SK-N-SH (cell line): ENCODE measurements at regions not wholly inside any gene's neighbourhood (a gene's known extent, or its start where the extent isn't known, plus 50 kb on each side); places are given as distances from the start of the nearest gene placed in this dataset.

Experiments used
- CTCF ChIA-PET: fragments of 300-600, 350-600 bp; formaldehyde crosslinking; extraction: SDS; loops from one replicate; lab custom pipeline; 2021; lab: Yijun Ruan, JAX
- POLR2A ChIA-PET: fragments of 350-600 bp; sonication (Branson Sonifier 250); formaldehyde crosslinking; extraction: SDS; loops from one replicate; lab custom pipeline; 2020; ENCODE audit warnings: antibody characterized with exemption, inconsistent platforms; lab: Yijun Ruan, JAX
- DNase-seq: peaks from one replicate; pipeline ENCODE4 v3.0.0; 2012
- H2AFZ ChIP-seq: fragments of 200-600 bp; sonication (generic); 2 replicates; pipeline ENCODE4 v1.8.1; 2016; ENCODE audit warnings: antibody characterized with exemption, mild to moderate bottlenecking, low read depth
- H3F3A ChIP-seq: fragments of 200-600 bp; sonication (generic); replicated peaks from 2 replicates; pipeline ENCODE3; 2016; ENCODE audit warnings: antibody characterized with exemption, mild to moderate bottlenecking; ENCODE audit not compliant: insufficient read depth
- H3K27ac ChIP-seq, 2 experiments: fragments of 200-500 bp in 1 of 2; fragments of 200-600 bp in 1 of 2; sonication (Bioruptor generic) in 1 of 2; sonication (generic), shearing (Covaris generic) in 1 of 2; 2 replicates each; pipeline versions ENCODE4 v1.5.1 to v1.6.1; 2014 to 2016; ENCODE audit warnings: low read depth in 2 of 2, inconsistent platforms in 1 of 2, low read length in 1 of 2, mild to moderate bottlenecking in 1 of 2, mixed read lengths in 1 of 2
- H3K27me3 ChIP-seq: fragments of 200-600 bp; sonication (generic), shearing (Covaris generic); 2 replicates; pipeline ENCODE4 v1.6.1; 2016; ENCODE audit warnings: mixed run types; ENCODE audit not compliant: insufficient read depth
- H3K36me3 ChIP-seq, 2 experiments: fragments of 200-500 bp in 1 of 2; fragments of 200-600 bp in 1 of 2; sonication (Bioruptor generic) in 1 of 2; sonication (generic) in 1 of 2; replicated peaks in 1 of 2; 2 replicates each; pipeline versions ENCODE3 to v1.5.1; 2014 to 2016; ENCODE audit warnings: low read length in 1 of 2, mild to moderate bottlenecking in 1 of 2; ENCODE audit not compliant: insufficient read depth in 2 of 2, control insufficient read depth in 1 of 2
- H3K4me1 ChIP-seq, 2 experiments: fragments of 200-500 bp in 1 of 2; fragments of 200-600 bp in 1 of 2; sonication (Bioruptor generic) in 1 of 2; sonication (generic), shearing (Covaris generic) in 1 of 2; 2 replicates each; pipeline versions ENCODE4 v1.5.1 to v1.6.1; 2014 to 2016; ENCODE audit warnings: low read depth in 1 of 2, low read length in 1 of 2, mixed run types in 1 of 2; ENCODE audit not compliant: insufficient read depth in 2 of 2, control insufficient read depth in 1 of 2
- H3K4me2 ChIP-seq: fragments of 200-600 bp; sonication (generic), shearing (Covaris generic); 2 replicates; pipeline ENCODE4 v1.6.1; 2017; ENCODE audit warnings: mixed run types
- H3K4me3 ChIP-seq, 2 experiments: fragments of 200-500 bp in 1 of 2; fragments of 200-600 bp in 1 of 2; sonication (Bioruptor generic) in 1 of 2; sonication (generic), shearing (Covaris generic) in 1 of 2; 2 replicates each; pipeline versions ENCODE4 v1.5.1 to v1.8.1; 2014 to 2016; ENCODE audit warnings: low read depth in 2 of 2, inconsistent platforms in 1 of 2, low read length in 1 of 2, mild to moderate bottlenecking in 1 of 2, mixed read lengths in 1 of 2, moderate library complexity in 1 of 2
- H3K79me2 ChIP-seq: fragments of 200-600 bp; sonication (generic); 2 replicates; pipeline ENCODE4 v1.8.1; 2017; ENCODE audit warnings: mild to moderate bottlenecking; ENCODE audit not compliant: insufficient read depth
- H3K9ac ChIP-seq: fragments of 200-600 bp; sonication (generic); 2 replicates; pipeline ENCODE4 v1.6.1; 2017; ENCODE audit warnings: mixed run types
- H3K9me2 ChIP-seq: fragments of 200-600 bp; sonication (generic); 2 replicates; pipeline ENCODE4 v1.6.1; 2017; ENCODE audit warnings: mixed run types
- H3K9me3 ChIP-seq: fragments of 200-600 bp; sonication (generic); 2 replicates; pipeline ENCODE4 v1.6.1; 2017; ENCODE audit warnings: mixed run types, mild to moderate bottlenecking, moderate library complexity
- H4K20me1 ChIP-seq: fragments of 200-600 bp; sonication (generic); 2 replicates; pipeline ENCODE4 v1.6.1; 2017; ENCODE audit warnings: mild to moderate bottlenecking, mixed run types; ENCODE audit not compliant: insufficient read depth
- CTCF ChIP-seq: fragments of 200-600 bp; sonication (generic); IDR thresholded peaks from 2 replicates; pipeline ENCODE4 v1.6.1; 2017; ENCODE audit warnings: antibody characterized with exemption, mild to moderate bottlenecking, moderate library complexity
- ELF1 ChIP-seq: IDR thresholded peaks from 2 replicates; pipeline ENCODE4 v1.4.0; 2012
- EP300 ChIP-seq, 2 experiments: IDR thresholded peaks; 2 replicates each; pipeline versions ENCODE4 v1.4.0 to v1.6.1; 2012; ENCODE audit warnings: borderline replicate concordance in 1 of 2, low read depth in 1 of 2, low read length in 1 of 2
- FOXJ3 ChIP-seq: sonication (generic); formaldehyde crosslinking; IDR thresholded peaks from 2 replicates; pipeline ENCODE4 v1.5.1; 2020; ENCODE audit warnings: mild to moderate bottlenecking, missing genetic modification reagents
- FOXM1 ChIP-seq: IDR thresholded peaks from 2 replicates; pipeline ENCODE4 v1.4.0; 2012; ENCODE audit warnings: low read depth, mild to moderate bottlenecking
- GATA2 ChIP-seq: sonication (generic); formaldehyde crosslinking; IDR thresholded peaks from 2 replicates; pipeline ENCODE4 v1.5.0; 2020; ENCODE audit warnings: mild to moderate bottlenecking, missing genetic modification reagents
- IRF3 ChIP-seq: fragments of 150-350 bp; IDR thresholded peaks from 2 replicates; pipeline ENCODE4 v1.6.1; 2016; ENCODE audit warnings: mild to moderate bottlenecking, low read depth, low read length
- JUND ChIP-seq: IDR thresholded peaks from 2 replicates; pipeline ENCODE4 v1.4.0; 2012
- MEF2A ChIP-seq: IDR thresholded peaks from 2 replicates; pipeline ENCODE4 v1.4.0; 2012; ENCODE audit warnings: low read depth, borderline replicate concordance
- NFIC ChIP-seq: IDR thresholded peaks from 2 replicates; pipeline ENCODE4 v1.4.0; 2012; ENCODE audit warnings: borderline replicate concordance
- NRF1 ChIP-seq: IDR thresholded peaks from 2 replicates; pipeline ENCODE4 v1.6.1; 2012; ENCODE audit warnings: low read depth, mild to moderate bottlenecking, low read length
- RAD21 ChIP-seq: IDR thresholded peaks from 2 replicates; pipeline ENCODE4 v1.6.1; 2012; ENCODE audit warnings: mild to moderate bottlenecking, low read length
- RFX5 ChIP-seq: IDR thresholded peaks from 2 replicates; pipeline ENCODE4 v1.6.1; 2012; ENCODE audit warnings: mild to moderate bottlenecking, improper control_type of control experiment, low read length
- RXRA ChIP-seq: IDR thresholded peaks from 2 replicates; pipeline ENCODE4 v1.4.0; 2012; ENCODE audit warnings: low read depth, mild to moderate bottlenecking, borderline replicate concordance
- SMC3 ChIP-seq: IDR thresholded peaks from 2 replicates; pipeline ENCODE4 v1.6.1; 2012; ENCODE audit warnings: low read depth, low read length, improper control_type of control experiment
- TAF1 ChIP-seq: IDR thresholded peaks from 2 replicates; pipeline ENCODE4 v1.6.1; 2012; ENCODE audit warnings: low read depth, mild to moderate bottlenecking, low read length, moderate library complexity, borderline replicate concordance
- TCF12 ChIP-seq: IDR thresholded peaks from 2 replicates; pipeline ENCODE4 v1.4.0; 2012
- TEAD4 ChIP-seq: IDR thresholded peaks from 2 replicates; pipeline ENCODE4 v1.4.0; 2012; ENCODE audit warnings: mild to moderate bottlenecking, borderline replicate concordance; ENCODE audit not compliant: insufficient read depth
- USF1 ChIP-seq: IDR thresholded peaks from 2 replicates; pipeline ENCODE4 v1.4.0; 2012; ENCODE audit warnings: low read depth, borderline replicate concordance
- YY1 ChIP-seq: IDR thresholded peaks from 2 replicates; pipeline ENCODE4 v1.4.0; 2012; ENCODE audit warnings: low read depth, mild to moderate bottlenecking
- WGBS: methylation state at CpG from one replicate; pipeline ENCODE4 v1.1.6; 2017; ENCODE audit warnings: low lambda C conversion rate; 5-methylcytosine and 5-hydroxymethylcytosine counted together
- TF ChIP-seq, protein P1 (sequence below): IDR thresholded peaks from 2 replicates; pipeline ENCODE4 v1.4.0; 2012; ENCODE audit warnings: low read depth, borderline replicate concordance

DNA sequence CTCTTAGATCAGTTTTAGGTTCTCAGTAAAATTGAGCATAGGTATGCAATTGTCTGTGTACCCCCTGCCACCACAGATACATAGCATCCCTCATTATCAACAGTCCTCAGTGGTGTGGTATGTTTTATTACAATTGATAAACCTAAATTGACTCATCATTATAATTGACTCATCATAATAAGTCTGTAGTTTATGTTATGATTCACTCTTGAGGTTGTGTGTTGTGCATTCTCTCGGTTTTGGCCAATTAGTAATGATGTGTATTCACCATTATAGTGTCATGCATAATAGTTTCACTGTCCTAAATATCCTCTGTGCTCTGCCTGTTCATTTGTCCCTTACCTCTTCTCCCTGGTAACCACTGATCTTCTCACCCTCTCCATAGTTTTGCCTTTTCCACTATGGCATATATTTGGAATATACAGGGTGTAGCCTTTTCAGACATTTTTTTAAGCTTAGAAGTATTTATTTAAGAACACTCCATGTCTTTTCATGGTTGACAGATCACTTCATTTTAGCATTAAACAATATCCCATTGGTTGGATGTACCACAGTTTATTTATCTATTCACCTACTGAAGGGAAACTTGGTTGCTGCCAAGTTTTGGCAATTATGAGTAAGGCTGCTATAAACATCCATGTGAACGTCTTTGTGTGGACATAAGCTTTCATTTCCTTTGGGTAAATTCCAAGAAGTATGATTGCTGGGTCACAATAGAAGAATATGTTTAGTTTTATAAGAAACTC is 1620.6 kb upstream of the MIR17HG start:
- Histone ChIP-seq H3K4me1 (no peaks in the 10 kb centered on the region), H4K20me1 (no peaks in the 10 kb centered on the region), H3K4me3 (no peak overlapping the region), H3K79me2 (no peaks in the 10 kb centered on the region), H3K4me2 (no peak overlapping the region), H3F3A (no peaks in the 10 kb centered on the region), H3K36me3 (no peaks in the 10 kb centered on the region), H3K27me3 (no peaks in the 10 kb centered on the region), H2AFZ (no peak overlapping the region), H3K9me3 (no peaks in the 10 kb centered on the region), H3K9ac (no peak overlapping the region), H3K9me2 (no peaks in the 10 kb centered on the region), H3K27ac (no peak overlapping the region)
- TF ChIP-seq SMC3 = no peak
- TF ChIP-seq USF1 = no peak
- no peak for TF ChIP-seq NRF1
- TF ChIP-seq RXRA = no peak
- TF ChIP-seq JUND = no peak
- TF ChIP-seq EP300 (IDR thresholded peaks at IDR 0.05; ENCODE audit: borderline replicate concordance in 1 of 2, low read depth in 1 of 2, low read length in 1 of 2) = no peak
- no peak for TF ChIP-seq MEF2A
- no peak for TF ChIP-seq IRF3
- 10% methylated on average over 2 of the region's 2 CpGs for WGBS
- ChIA-PET CTCF (interaction anchor here (1.2 kb wide), 1 partner anchor 15 kb away, joined by 3 read pairs; no protein-coding TSS in a partner anchor), POLR2A (no interaction called here)
- DNase-seq = no peak

- WGBS = 46% methylated on average over 5 of the region's 5 CpGs
Observed at GRCh38 chr13:89733829-89734228, 1613.7 kb upstream of the MIR17HG start.

More at GRCh38 chr13:89733829-89734228, 1613.7 kb upstream of the MIR17HG start:
- Histone ChIP-seq H2AFZ (no peak overlapping the region), H3K4me2 (no peak overlapping the region), H3F3A (no peaks in the 10 kb centered on the region), H3K79me2 (no peaks in the 10 kb centered on the region), H3K4me3 (no peak overlapping the region), H3K9me2 (no peaks in the 10 kb centered on the region), H3K9me3 (no peaks in the 10 kb centered on the region), H3K4me1 (no peaks in the 10 kb centered on the region), H3K27me3 (no peaks in the 10 kb centered on the region), H3K27ac (no peak overlapping the region), H3K9ac (no peak overlapping the region), H3K36me3 (no peaks in the 10 kb centered on the region), H4K20me1 (no peaks in the 10 kb centered on the region)
- ChIA-PET CTCF (no interaction called here), POLR2A (no interaction called here)
- no peak for DNase-seq
- no peak for TF ChIP-seq FOXM1
- TF ChIP-seq YY1 = no peak
- no peak for TF ChIP-seq GATA2
- no peak for TF ChIP-seq MEF2A
- no peak for TF ChIP-seq FOXJ3
- no peak for TF ChIP-seq ELF1
- TF ChIP-seq TEAD4 = no peak
- TF ChIP-seq RAD21 = no peak
- TF ChIP-seq TCF12 = no peak
- no peak for TF ChIP-seq TAF1
- TF ChIP-seq CTCF = no peak
- TF ChIP-seq, protein P1, sequence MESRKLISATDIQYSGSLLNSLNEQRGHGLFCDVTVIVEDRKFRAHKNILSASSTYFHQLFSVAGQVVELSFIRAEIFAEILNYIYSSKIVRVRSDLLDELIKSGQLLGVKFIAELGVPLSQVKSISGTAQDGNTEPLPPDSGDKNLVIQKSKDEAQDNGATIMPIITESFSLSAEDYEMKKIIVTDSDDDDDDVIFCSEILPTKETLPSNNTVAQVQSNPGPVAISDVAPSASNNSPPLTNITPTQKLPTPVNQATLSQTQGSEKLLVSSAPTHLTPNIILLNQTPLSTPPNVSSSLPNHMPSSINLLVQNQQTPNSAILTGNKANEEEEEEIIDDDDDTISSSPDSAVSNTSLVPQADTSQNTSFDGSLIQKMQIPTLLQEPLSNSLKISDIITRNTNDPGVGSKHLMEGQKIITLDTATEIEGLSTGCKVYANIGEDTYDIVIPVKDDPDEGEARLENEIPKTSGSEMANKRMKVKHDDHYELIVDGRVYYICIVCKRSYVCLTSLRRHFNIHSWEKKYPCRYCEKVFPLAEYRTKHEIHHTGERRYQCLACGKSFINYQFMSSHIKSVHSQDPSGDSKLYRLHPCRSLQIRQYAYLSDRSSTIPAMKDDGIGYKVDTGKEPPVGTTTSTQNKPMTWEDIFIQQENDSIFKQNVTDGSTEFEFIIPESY = no peak
- TF ChIP-seq RFX5 = no peak
- TF ChIP-seq NFIC = no peak
